RWPE1 (cell line): ENCODE measurements at regions not wholly inside any gene's neighbourhood (a gene's known extent, or its start where the extent isn't known, plus 50 kb on each side); places are given as distances from the start of the nearest gene placed in this dataset.
A peak's percentile ranks its signal among the peaks of the same experiment; 100 is the strongest.

Source experiments
- CTCF ChIA-PET: fragments of 350-600 bp; sonication (Branson Sonifier 250); formaldehyde crosslinking; extraction: SDS; loops from one replicate; lab custom pipeline; 2021; lab: Yijun Ruan, JAX
- POLR2A ChIA-PET: fragments of 400-600 bp; formaldehyde crosslinking; extraction: SDS; loops from one replicate; lab custom pipeline; 2020; ENCODE audit warnings: antibody characterized with exemption; ENCODE audit not compliant: low non-redundant PET; lab: Yijun Ruan, JAX
- DNase-seq: peaks from one replicate; pipeline ENCODE4 v3.0.0; 2012; ENCODE audit warnings: low spot score
- H3K27ac ChIP-seq: fragments of 450-650 bp; 2 replicates; pipeline ENCODE4 v1.5.1; 2017
- TF ChIP-seq, protein P1 (sequence below): fragments of 450-650 bp; conservative IDR thresholded peaks from 2 replicates; pipeline ENCODE4 v1.5.1; 2017; ENCODE audit warnings: low read depth, mild to moderate bottlenecking

DNA sequence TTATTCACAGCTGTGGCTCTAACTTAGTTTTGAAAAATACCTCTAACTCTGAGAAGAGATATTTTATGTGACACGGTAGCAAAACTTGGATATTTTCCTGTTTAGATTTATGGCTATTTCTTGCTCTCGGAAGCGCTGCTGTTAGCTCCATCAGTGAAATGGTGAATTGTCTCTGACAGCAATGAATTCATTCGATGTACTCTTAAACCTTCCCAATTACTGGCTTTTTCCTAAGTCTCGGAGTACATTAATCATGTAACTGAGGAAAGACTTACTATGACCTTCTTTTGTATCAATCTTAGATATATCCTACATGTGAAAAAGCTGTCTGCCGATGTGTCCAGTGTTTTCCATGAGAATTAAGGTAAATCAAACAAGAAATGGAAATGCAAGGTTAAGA is 613.0 kb downstream of the KIF4B start:
- ChIA-PET CTCF (no interaction called here), POLR2A (no interaction called here)
- H3K27ac ChIP-seq: no peak overlapping the region
- TF ChIP-seq, protein P1, sequence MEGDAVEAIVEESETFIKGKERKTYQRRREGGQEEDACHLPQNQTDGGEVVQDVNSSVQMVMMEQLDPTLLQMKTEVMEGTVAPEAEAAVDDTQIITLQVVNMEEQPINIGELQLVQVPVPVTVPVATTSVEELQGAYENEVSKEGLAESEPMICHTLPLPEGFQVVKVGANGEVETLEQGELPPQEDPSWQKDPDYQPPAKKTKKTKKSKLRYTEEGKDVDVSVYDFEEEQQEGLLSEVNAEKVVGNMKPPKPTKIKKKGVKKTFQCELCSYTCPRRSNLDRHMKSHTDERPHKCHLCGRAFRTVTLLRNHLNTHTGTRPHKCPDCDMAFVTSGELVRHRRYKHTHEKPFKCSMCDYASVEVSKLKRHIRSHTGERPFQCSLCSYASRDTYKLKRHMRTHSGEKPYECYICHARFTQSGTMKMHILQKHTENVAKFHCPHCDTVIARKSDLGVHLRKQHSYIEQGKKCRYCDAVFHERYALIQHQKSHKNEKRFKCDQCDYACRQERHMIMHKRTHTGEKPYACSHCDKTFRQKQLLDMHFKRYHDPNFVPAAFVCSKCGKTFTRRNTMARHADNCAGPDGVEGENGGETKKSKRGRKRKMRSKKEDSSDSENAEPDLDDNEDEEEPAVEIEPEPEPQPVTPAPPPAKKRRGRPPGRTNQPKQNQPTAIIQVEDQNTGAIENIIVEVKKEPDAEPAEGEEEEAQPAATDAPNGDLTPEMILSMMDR: no peak
- no peak for DNase-seq

DNA sequence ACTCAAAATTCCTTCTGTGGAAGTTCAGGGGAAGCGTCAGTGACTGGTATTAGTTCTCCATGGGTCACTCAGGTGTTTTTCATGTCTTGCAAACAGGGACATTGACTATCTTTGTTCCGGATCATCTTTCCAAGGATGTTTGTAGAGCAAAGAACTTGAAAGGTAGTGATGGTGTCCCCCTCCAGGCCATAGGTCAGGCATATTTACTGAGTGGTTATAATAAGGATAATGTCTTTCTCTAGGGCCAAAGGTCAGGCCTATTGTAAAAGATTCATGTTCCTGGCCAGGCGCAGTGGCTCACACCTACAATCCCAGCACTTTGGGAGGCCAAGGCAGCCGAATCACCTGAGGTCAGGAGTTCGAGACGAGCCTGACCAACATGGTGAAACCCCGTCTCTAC is 614.8 kb downstream of the KIF4B start:
- ChIA-PET CTCF (no interaction called here), POLR2A (no interaction called here)
- TF ChIP-seq, protein P1: no peak
- H3K27ac ChIP-seq: no peak overlapping the region
- DNase-seq: no peak

DNA sequence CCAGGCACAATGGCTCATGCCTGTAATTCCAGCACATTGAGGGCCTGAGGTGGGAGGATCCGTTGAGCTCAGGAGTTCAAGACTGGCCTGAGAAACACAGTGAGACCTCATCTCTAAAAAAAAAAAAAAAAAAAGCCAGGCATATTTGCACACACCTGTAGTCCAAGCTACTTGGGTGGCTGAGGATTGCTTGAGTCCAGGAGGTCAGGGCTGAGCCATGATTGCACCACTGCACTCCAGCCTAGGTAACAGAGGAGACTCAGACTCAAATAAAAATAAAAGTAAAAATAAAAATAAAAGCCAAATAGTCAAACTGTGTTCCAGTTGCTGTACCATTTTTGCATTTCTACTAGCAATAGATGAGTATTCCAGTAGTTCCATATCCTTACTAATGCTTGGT is 616.0 kb downstream of the KIF4B start:
- ChIA-PET CTCF (interaction anchor here (0.6 kb wide), 1 partner anchor 11 kb away, joined by 3 read pairs; no protein-coding TSS in a partner anchor), POLR2A (no interaction called here)
- TF ChIP-seq, protein P1: no peak
- no peak overlapping the region for H3K27ac ChIP-seq
- no peak for DNase-seq

DNA sequence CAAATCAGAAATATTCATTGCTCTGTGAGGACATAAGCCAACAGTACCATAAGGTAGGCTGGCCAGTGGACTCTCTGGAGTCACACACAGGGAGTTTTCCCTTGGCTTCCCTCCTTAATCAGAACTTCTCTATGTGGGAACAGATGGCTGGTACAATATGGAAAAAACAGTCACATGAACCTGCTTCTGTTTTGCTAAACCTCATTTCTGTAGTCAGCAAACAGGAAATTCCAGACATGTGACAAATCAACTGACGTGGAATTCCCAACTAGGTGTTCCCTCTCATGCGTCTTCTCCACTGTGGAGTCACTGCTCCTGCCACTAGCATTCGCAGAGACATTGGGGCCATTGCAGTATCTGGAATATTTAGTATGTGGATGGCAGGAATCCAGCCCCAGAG is 617.6 kb downstream of the KIF4B start:
- CTCF ChIA-PET: interaction anchor here (0.5 to 0.6 kb wide), 2 partner anchors 217 to 231 kb away, joined by 3 read pairs; no protein-coding TSS in a partner anchor
- TF ChIP-seq, protein P1: no peak
- H3K27ac ChIP-seq: no peak overlapping the region
- POLR2A ChIA-PET: interaction anchor here (0.6 kb wide), 1 partner anchor 15 kb away, joined by 3 read pairs; no protein-coding TSS in a partner anchor
- DNase-seq: peak; percentile 31

DNA sequence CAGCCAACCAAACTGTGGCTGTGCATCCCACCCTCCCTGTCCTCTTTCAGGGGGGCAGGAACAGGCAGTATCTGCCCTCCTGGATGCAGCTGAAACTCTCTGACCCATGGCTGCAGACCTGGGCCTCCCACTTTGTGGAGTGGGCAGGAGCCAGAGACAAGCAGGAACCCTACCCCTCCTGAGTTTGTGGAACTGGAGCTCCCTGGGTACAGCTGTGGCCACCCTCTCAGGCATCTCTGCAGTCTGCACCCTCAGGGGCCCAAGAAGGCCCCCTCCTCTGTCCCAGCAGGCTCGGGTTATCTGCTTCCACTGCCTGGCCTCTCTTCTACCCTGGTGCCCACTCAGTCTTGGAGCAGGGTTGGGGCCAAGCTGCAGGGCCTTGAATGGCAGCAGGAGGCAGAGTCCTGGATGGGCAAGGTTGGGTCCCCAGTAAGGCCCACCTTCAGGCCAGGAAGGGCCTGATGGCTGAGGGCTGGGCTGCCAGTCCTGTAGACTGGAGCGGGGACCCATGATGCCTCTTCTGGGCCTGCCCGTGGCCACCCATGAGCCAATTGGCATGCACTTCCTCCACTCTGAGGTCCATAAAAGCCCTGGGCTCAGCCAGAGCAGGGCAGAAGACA is 619.9 kb downstream of the KIF4B start:
- TF ChIP-seq, protein P1: no peak
- ChIA-PET POLR2A (interaction anchor here (0.6 kb wide), 1 partner anchor 108 kb away, joined by 6 read pairs; no protein-coding TSS in a partner anchor), CTCF (no interaction called here)

DNA sequence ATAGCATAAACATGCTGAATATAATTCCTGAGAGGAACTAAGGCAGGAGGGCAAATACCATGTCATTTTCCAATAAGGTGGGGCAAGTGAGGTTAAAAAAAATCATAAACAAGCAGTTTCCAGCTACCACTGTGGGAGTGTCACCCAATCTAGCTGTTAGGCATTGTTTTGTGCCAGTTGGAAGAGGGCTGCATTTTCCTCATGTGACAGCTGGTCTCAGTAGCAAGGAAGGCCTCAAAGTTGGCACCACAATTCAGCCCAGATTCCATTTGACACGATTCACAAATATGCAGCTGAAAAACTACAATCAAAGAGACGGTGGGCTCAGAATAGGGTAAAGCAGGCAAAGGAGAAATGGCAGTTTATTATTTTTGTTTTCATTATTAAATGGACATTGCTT is 636.1 kb downstream of the KIF4B start:
- H3K27ac ChIP-seq: no peak overlapping the region
- TF ChIP-seq, protein P1: no peak
- ChIA-PET POLR2A (no interaction called here), CTCF (interaction anchor here (0.5 to 0.9 kb wide), 2 partner anchors 16 to 73 kb away, joined by 4 to 5 read pairs; no protein-coding TSS in a partner anchor)
- DNase-seq: no peak

More for the DNA sequence above, 619.9 kb downstream of the KIF4B start:
- DNase-seq: no peak
- no peak overlapping the region for H3K27ac ChIP-seq
